H9 (cell line): ENCODE measurements at regions not wholly inside any gene's neighbourhood (a gene's known extent, or its start where the extent isn't known, plus 50 kb on each side); places are given as distances from the start of the nearest gene placed in this dataset.

Source experiments
- DNase-seq: peaks from one replicate; pipeline ENCODE4 v3.0.0-alpha.2; 2017
- H2AFZ ChIP-seq: one replicate; pipeline ENCODE4 v1.6.1; 2013; ENCODE audit warnings: mild to moderate bottlenecking, low read length, control low read depth, moderate library complexity
- H2AK5ac ChIP-seq: 2 replicates; pipeline ENCODE4 v1.6.1; 2013; ENCODE audit warnings: low read length, control low read depth, mixed read lengths; ENCODE audit not compliant: insufficient read length
- H2BK120ac ChIP-seq: one replicate; pipeline ENCODE4 v1.6.1; 2013; ENCODE audit warnings: low read depth, mild to moderate bottlenecking, low read length, control low read depth, inconsistent platforms; ENCODE audit not compliant: poor library complexity, severe bottlenecking
- H2BK12ac ChIP-seq: 2 replicates; pipeline ENCODE4 v1.6.1; 2013; ENCODE audit warnings: low read length, control low read depth, mixed read lengths, low read depth; ENCODE audit not compliant: insufficient read length
- H2BK15ac ChIP-seq: 2 replicates; pipeline ENCODE4 v1.6.1; 2013; ENCODE audit warnings: low read depth, low read length, control low read depth
- H2BK20ac ChIP-seq: one replicate; pipeline ENCODE4 v1.6.1; 2013; ENCODE audit warnings: low read depth, mild to moderate bottlenecking, low read length, control low read depth, inconsistent platforms; ENCODE audit not compliant: poor library complexity, severe bottlenecking
- H2BK5ac ChIP-seq: 2 replicates; pipeline ENCODE4 v1.6.1; 2013; ENCODE audit warnings: low read length, control low read depth, mixed read lengths; ENCODE audit not compliant: insufficient read length
- H3K14ac ChIP-seq: 2 replicates; pipeline ENCODE4 v1.6.1; 2013; ENCODE audit warnings: low read length, control low read depth; ENCODE audit not compliant: insufficient read depth
- H3K18ac ChIP-seq: 2 replicates; pipeline ENCODE4 v1.6.1; 2013; ENCODE audit warnings: low read depth, mild to moderate bottlenecking, mixed read lengths, low read length, control low read depth; ENCODE audit not compliant: insufficient read length
- H3K23ac ChIP-seq: 2 replicates; pipeline ENCODE4 v1.6.1; 2013; ENCODE audit warnings: low read length, control low read depth, mixed read lengths, low read depth; ENCODE audit not compliant: insufficient read length
- H3K23me2 ChIP-seq: 2 replicates; pipeline ENCODE4 v1.6.1; 2013; ENCODE audit warnings: low read depth, mild to moderate bottlenecking, mixed read lengths, low read length, control low read depth; ENCODE audit not compliant: insufficient read length, poor library complexity, severe bottlenecking
- H3K27ac ChIP-seq: 2 replicates; pipeline ENCODE4 v1.5.1; 2013; ENCODE audit warnings: low read length, control low read depth, mixed read lengths, low read depth; ENCODE audit not compliant: insufficient read length
- H3K27me3 ChIP-seq: 2 replicates; pipeline ENCODE4 v1.6.1; 2013; ENCODE audit warnings: low read length, control low read depth, inconsistent platforms; ENCODE audit not compliant: insufficient read depth
- H3K4ac ChIP-seq: 2 replicates; pipeline ENCODE4 v1.6.1; 2013; ENCODE audit warnings: low read depth, mild to moderate bottlenecking, control low read depth, inconsistent platforms, low read length, moderate library complexity
- H3K4me1 ChIP-seq: 2 replicates; pipeline ENCODE4 v1.6.1; 2013; ENCODE audit warnings: low read length, control low read depth, inconsistent platforms; ENCODE audit not compliant: insufficient read depth
- H3K4me2 ChIP-seq: 2 replicates; pipeline ENCODE4 v1.6.1; 2013; ENCODE audit warnings: low read length, control low read depth, mixed read lengths; ENCODE audit not compliant: insufficient read length, insufficient read depth
- H3K56ac ChIP-seq: 2 replicates; pipeline ENCODE4 v1.6.1; 2013; ENCODE audit warnings: low read depth, mild to moderate bottlenecking, mixed read lengths, low read length, control low read depth; ENCODE audit not compliant: insufficient read length
- H3K79me1 ChIP-seq: 2 replicates; pipeline ENCODE4 v1.6.1; 2013; ENCODE audit warnings: low read depth, mild to moderate bottlenecking, moderate library complexity, low read length, control low read depth, inconsistent platforms; ENCODE audit not compliant: insufficient read depth, poor library complexity, severe bottlenecking
- H3K79me2 ChIP-seq: 2 replicates; pipeline ENCODE4 v1.6.1; 2013; ENCODE audit warnings: low read length, control low read depth, inconsistent platforms; ENCODE audit not compliant: insufficient read depth
- H3K9ac ChIP-seq: 2 replicates; pipeline ENCODE4 v1.6.1; 2013; ENCODE audit warnings: low read length, control low read depth, mixed read lengths; ENCODE audit not compliant: insufficient read length; ENCODE audit errors: extremely low read depth
- H3K9me3 ChIP-seq: one replicate; pipeline ENCODE4 v1.6.1; 2013; ENCODE audit warnings: low read depth, low read length, inconsistent platforms; ENCODE audit not compliant: control insufficient read depth
- H3T11ph ChIP-seq: one replicate; pipeline ENCODE4 v1.6.1; 2013; ENCODE audit warnings: mild to moderate bottlenecking, low read length, control low read depth, inconsistent platforms
- H4K20me1 ChIP-seq: one replicate; pipeline ENCODE4 v1.6.1; 2013; ENCODE audit not compliant: control insufficient read depth, insufficient read length, insufficient read depth
- H4K5ac ChIP-seq: 2 replicates; pipeline ENCODE4 v1.6.1; 2013; ENCODE audit warnings: low read depth, mild to moderate bottlenecking, mixed read lengths, low read length, control low read depth; ENCODE audit not compliant: insufficient read length
- H4K8ac ChIP-seq: replicated peaks from 2 replicates; pipeline ENCODE4 v1.6.1; 2013; ENCODE audit warnings: low read length, control low read depth, mixed read lengths, low read depth; ENCODE audit not compliant: insufficient read length
- H4K91ac ChIP-seq: 2 replicates; pipeline ENCODE4 v1.6.1; 2013; ENCODE audit warnings: low read depth, mild to moderate bottlenecking, moderate library complexity, mixed read lengths, low read length, control low read depth; ENCODE audit not compliant: insufficient read length
- H3K27ac Mint-ChIP-seq, 3 experiments: 2 replicates in 2 of 3; 3 replicates in 1 of 3; pipeline ENCODE4 v1.8.0; 2020 to 2021; ENCODE audit warnings: mixed read lengths in 3 of 3, mild to moderate bottlenecking in 1 of 3, moderate library complexity in 1 of 3
- H3K27me3 Mint-ChIP-seq: 2 replicates; pipeline ENCODE4 v1.8.0; 2021; ENCODE audit warnings: low read depth, mild to moderate bottlenecking, moderate library complexity, mixed read lengths
- H3K36me3 Mint-ChIP-seq, 3 experiments: 2 replicates in 2 of 3; 3 replicates in 1 of 3; pipeline ENCODE4 v1.8.0; 2020 to 2021; ENCODE audit warnings: low read depth in 3 of 3, mixed read lengths in 3 of 3; ENCODE audit not compliant: insufficient read depth in 1 of 3
- H3K4me1 Mint-ChIP-seq, 2 experiments: 2 replicates each; pipeline ENCODE4 v1.8.0; 2020; ENCODE audit warnings: mixed read lengths in 2 of 2
- H3K4me3 Mint-ChIP-seq, 2 experiments: 2 replicates in 1 of 2; 3 replicates in 1 of 2; pipeline ENCODE4 v1.8.0; 2020 to 2021; ENCODE audit warnings: mild to moderate bottlenecking in 2 of 2, mixed read lengths in 2 of 2, moderate library complexity in 1 of 2
- H3K9me3 Mint-ChIP-seq, 2 experiments: 2 replicates in 1 of 2; 3 replicates in 1 of 2; pipeline ENCODE4 v1.8.0; 2020; ENCODE audit warnings: mild to moderate bottlenecking in 2 of 2, mixed read lengths in 2 of 2, moderate library complexity in 1 of 2
- CTCF ChIP-seq: fragments of 200-600 bp; sonication (generic); conservative IDR thresholded peaks from 3 replicates; pipeline ENCODE4 v1.8.0; 2021; ENCODE audit warnings: antibody characterized with exemption, mild to moderate bottlenecking
- WGBS: extraction: QIAGEN DNeasy Blood & Tissue Kit; methylation state at CpG from one replicate; pipeline ENCODE4 v1.1.7; 2013; ENCODE audit warnings: missing lambda C conversion rate, low lambda C conversion rate, mixed read lengths; ENCODE audit not compliant: insufficient read length; ENCODE audit errors: extremely low coverage; 5-methylcytosine and 5-hydroxymethylcytosine counted together

GRCh38 chr6:156550949-156551348, 226.2 kb upstream of the ARID1B start:
- H3K23me2 ChIP-seq = no peaks in the 10 kb centered on the region
- Mint-ChIP-seq H3K9me3 (no peaks in the 10 kb centered on the region), H3K4me1 (0 out of 4 replicates have a peak, but pooled peaks cover 0 to 4% of the 10 kb centered on the region in 2 experiments), H3K27me3 (no peaks in the 10 kb centered on the region; the same call in 1 of the 2 replicates), H3K36me3 (no peaks in the 10 kb centered on the region), H3K27ac (no peak overlapping the region), H3K4me3 (no peak overlapping the region)
- H2AK5ac ChIP-seq = no peak overlapping the region
- no peak for TF ChIP-seq CTCF
- no peak overlapping the region for H3K14ac ChIP-seq
- H3K18ac ChIP-seq = no peak overlapping the region
- no peak overlapping the region for H2BK15ac ChIP-seq
- H3T11ph ChIP-seq = no peak overlapping the region
- no peaks in the 10 kb centered on the region for H3K79me1 ChIP-seq
- H4K20me1 ChIP-seq = no peaks in the 10 kb centered on the region
- H3K23ac ChIP-seq = no peak overlapping the region
- no peak overlapping the region for H2BK5ac ChIP-seq
- H3K27ac ChIP-seq = no peak overlapping the region
- H3K79me2 ChIP-seq = no peaks in the 10 kb centered on the region
- H3K27me3 ChIP-seq = no peaks in the 10 kb centered on the region
- no peak overlapping the region for H4K8ac ChIP-seq
- no peak overlapping the region for H3K4me2 ChIP-seq
- no peak overlapping the region for H2AFZ ChIP-seq
- no peak overlapping the region for H4K5ac ChIP-seq
- no peak overlapping the region for H2BK20ac ChIP-seq
- no peaks in the 10 kb centered on the region for H3K4me1 ChIP-seq
- WGBS = no CpG with 5 or more reads among the region's 4 CpGs
- no peak overlapping the region for H4K91ac ChIP-seq
- no peak for DNase-seq
- no peak overlapping the region for H3K9ac ChIP-seq
- H2BK12ac ChIP-seq = no peak overlapping the region
- H2BK120ac ChIP-seq = no peak overlapping the region
- H3K4ac ChIP-seq = no peak overlapping the region
- H3K9me3 ChIP-seq = no peaks in the 10 kb centered on the region
- H3K56ac ChIP-seq = no peak overlapping the region
